NCI-H526 (cell line): ENCODE measurements at regions not wholly inside any gene's neighbourhood (a gene's known extent, or its start where the extent isn't known, plus 50 kb on each side); places are given as distances from the start of the nearest gene placed in this dataset.
"Not testable (repeated sequence)": the region's sequence is repeated elsewhere in the genome, so short reads cannot be mapped to it uniquely, and the experiment has no call there.

Source experiments
- DNase-seq, 2 experiments: peaks; one replicate each; lab custom pipeline; 2025; lab: John Stamatoyannopoulos, UW

GRCh38 chr1:37162059-37162458 is 127.7 kb upstream of the GRIK3 start:
- no peak for DNase-seq

GRCh38 chr1:37166005-37166404 is 131.7 kb upstream of the GRIK3 start:
- no peak for DNase-seq

- peak; percentile 82 to 90 for DNase-seq
Measured at GRCh38 chr1:37167479-37167878, 133.2 kb upstream of the GRIK3 start.

GRCh38 chr1:37169241-37169640 is 134.9 kb upstream of the GRIK3 start:
- no peak for DNase-seq

- DNase-seq: no peak
Measured at GRCh38 chr1:37169743-37170275, 135.5 kb upstream of the GRIK3 start.

- DNase-seq: no peak
Measured at GRCh38 chr1:37171691-37172090, 137.4 kb upstream of the GRIK3 start.

- DNase-seq: no peak
Measured at GRCh38 chr1:37174341-37174740, 140.0 kb upstream of the GRIK3 start.

- DNase-seq: no peak
Measured at GRCh38 chr1:37174876-37175275, 140.6 kb upstream of the GRIK3 start.

GRCh38 chr1:37175666-37176215 is 141.4 kb upstream of the GRIK3 start:
- DNase-seq: no peak

GRCh38 chr1:37176269-37176668 is 142.0 kb upstream of the GRIK3 start:
- no peak for DNase-seq

GRCh38 chr1:37177230-37177864 is 143.0 kb upstream of the GRIK3 start:
- peak; percentile 44 to 90 for DNase-seq

GRCh38 chr1:37181425-37181824 is 147.1 kb upstream of the GRIK3 start:
- DNase-seq: no peak

- DNase-seq: no peak
Measured at GRCh38 chr1:37184789-37185188, 150.5 kb upstream of the GRIK3 start.

- DNase-seq: no peak
Measured at GRCh38 chr1:37186246-37186756, 152.0 kb upstream of the GRIK3 start.

- DNase-seq: peak in 1 of 2 experiments; percentile 45
Measured at GRCh38 chr1:37189111-37189510, 154.8 kb upstream of the GRIK3 start.

GRCh38 chr1:37197411-37197810 is 163.1 kb upstream of the GRIK3 start:
- no peak for DNase-seq

- not testable (repeated sequence) for DNase-seq
Measured at GRCh38 chr1:37214305-37214704, 180.0 kb upstream of the GRIK3 start.

- DNase-seq: no peak
Measured at GRCh38 chr1:37233606-37234005, 199.3 kb upstream of the GRIK3 start.

GRCh38 chr1:37234941-37235418 is 200.7 kb upstream of the GRIK3 start:
- DNase-seq: peak; percentile 32 to 55

GRCh38 chr1:37237948-37238347 is 203.6 kb upstream of the GRIK3 start:
- DNase-seq: peak in 1 of 2 experiments; percentile 89

- DNase-seq: peak; percentile 78 to 89
Measured at GRCh38 chr1:37238364-37239224, 204.3 kb upstream of the GRIK3 start.

GRCh38 chr1:37239225-37239740 is 205.0 kb upstream of the GRIK3 start:
- no peak for DNase-seq
